DND-41 (cell line): ENCODE measurements at regions not wholly inside any gene's neighbourhood (a gene's known extent, or its start where the extent isn't known, plus 50 kb on each side); places are given as distances from the start of the nearest gene placed in this dataset.
"Not testable (repeated sequence)": the region's sequence is repeated elsewhere in the genome, so short reads cannot be mapped to it uniquely, and the experiment has no call there.

Experiments
- ATAC-seq: fragments of 200-7000 bp; cut with Tn5 transposase; 3 replicates; pipeline ENCODE4 v1.9.1; 2021; ENCODE audit warnings: low read depth; ENCODE audit not compliant: insufficient read depth
- DNase-seq: peaks from one replicate; pipeline ENCODE4 v3.0.0-alpha.2; 2020
- H2AFZ ChIP-seq: 2 replicates; pipeline ENCODE4 v1.6.0; 2012; ENCODE audit warnings: low read depth, low read length
- H3K27ac ChIP-seq: 2 replicates; pipeline ENCODE4 v1.5.1; 2012; ENCODE audit warnings: low read length, inconsistent platforms
- H3K27me3 ChIP-seq: fragments of 200-600 bp; sonication (generic); 2 replicates; pipeline ENCODE4 v1.6.0; 2012; ENCODE audit warnings: low read length, mild to moderate bottlenecking, inconsistent platforms; ENCODE audit not compliant: insufficient read depth, poor library complexity
- H3K36me3 ChIP-seq: 2 replicates; pipeline ENCODE4 v1.5.1; 2012; ENCODE audit warnings: low read length, inconsistent platforms; ENCODE audit not compliant: insufficient read depth
- H3K4me1 ChIP-seq: 2 replicates; pipeline ENCODE4 v1.5.1; 2012; ENCODE audit warnings: mild to moderate bottlenecking, low read length; ENCODE audit not compliant: insufficient read depth
- H3K4me2 ChIP-seq: 2 replicates; pipeline ENCODE4 v1.6.0; 2012; ENCODE audit warnings: mild to moderate bottlenecking, moderate library complexity, low read length, inconsistent platforms; ENCODE audit not compliant: insufficient read depth
- H3K4me3 ChIP-seq, 2 experiments: fragments of 200-600 bp in 1 of 2; shearing (Covaris generic) in 1 of 2; 2 replicates each; pipeline ENCODE4 v1.5.1; 2012 to 2016; ENCODE audit warnings: inconsistent platforms in 2 of 2, low read length in 2 of 2, mild to moderate bottlenecking in 2 of 2, low read depth in 1 of 2, moderate library complexity in 1 of 2
- H3K79me2 ChIP-seq: 2 replicates; pipeline ENCODE4 v1.6.0; 2012; ENCODE audit warnings: low read length, inconsistent platforms; ENCODE audit not compliant: insufficient read depth
- H3K9ac ChIP-seq: 2 replicates; pipeline ENCODE4 v1.6.0; 2012; ENCODE audit warnings: low read depth, mild to moderate bottlenecking, inconsistent platforms, low read length, moderate library complexity
- H3K9me3 ChIP-seq: 2 replicates; pipeline ENCODE4 v1.5.1; 2012; ENCODE audit warnings: low read length, moderate library complexity, mild to moderate bottlenecking, inconsistent platforms; ENCODE audit not compliant: insufficient read depth, severe bottlenecking
- H4K20me1 ChIP-seq: 2 replicates; pipeline ENCODE4 v1.6.0; 2012; ENCODE audit warnings: low read length; ENCODE audit not compliant: insufficient read depth
- CTCF ChIP-seq: IDR thresholded peaks from 2 replicates; pipeline ENCODE4 v1.5.1; 2012; ENCODE audit warnings: borderline replicate concordance, low read length, moderate library complexity, mild to moderate bottlenecking; ENCODE audit not compliant: poor library complexity, severe bottlenecking; ENCODE audit errors: extremely low read depth
- EZH2 ChIP-seq: IDR thresholded peaks from 3 replicates; pipeline ENCODE4 v1.6.1; 2012; ENCODE audit warnings: borderline replicate concordance, low read depth, mild to moderate bottlenecking, moderate library complexity, low read length, inconsistent platforms; ENCODE audit not compliant: severe bottlenecking

- Histone ChIP-seq H3K79me2 (no peaks in the 10 kb centered on the region), H3K36me3 (no peaks in the 10 kb centered on the region), H3K9me3 (no peaks in the 10 kb centered on the region), H4K20me1 (no peaks in the 10 kb centered on the region), H3K4me3 (no peak overlapping the region), H3K4me1 (no peaks in the 10 kb centered on the region), H3K27me3 (no peaks in the 10 kb centered on the region), H2AFZ (no peak overlapping the region), H3K27ac (no peak overlapping the region), H3K9ac (no peak overlapping the region), H3K4me2 (no peak overlapping the region)
- ATAC-seq (no peak), DNase-seq (no peak)
- TF ChIP-seq CTCF (no peak), EZH2 (no peak)
Observed at GRCh38 chr3:20456511-20456910, 270.5 kb upstream of the SGO1 start.

- no peak for ATAC-seq
- no peak for TF ChIP-seq EZH2
- TF ChIP-seq CTCF, result no peak
Observed at GRCh38 chr3:20451170-20451569, 265.2 kb upstream of the SGO1 start.

GRCh38 chr3:20450611-20451010, 264.6 kb upstream of the SGO1 start:
- Histone ChIP-seq H2AFZ (no peak overlapping the region), H3K4me2 (no peak overlapping the region), H3K4me1 (no peaks in the 10 kb centered on the region), H4K20me1 (no peaks in the 10 kb centered on the region), H3K79me2 (no peaks in the 10 kb centered on the region), H3K36me3 (no peaks in the 10 kb centered on the region), H3K27me3 (no peaks in the 10 kb centered on the region), H3K27ac (no peak overlapping the region), H3K4me3 (no peak overlapping the region), H3K9ac (no peak overlapping the region), H3K9me3 (no peaks in the 10 kb centered on the region)
- TF ChIP-seq EZH2, result no peak
- no peak for TF ChIP-seq CTCF
- DNase-seq (no peak), ATAC-seq (no peak)

More at GRCh38 chr3:20451170-20451569, 265.2 kb upstream of the SGO1 start:
- H2AFZ ChIP-seq, result no peak overlapping the region
- no peak overlapping the region for H3K4me2 ChIP-seq
- no peak overlapping the region for H3K9ac ChIP-seq
- H3K4me1 ChIP-seq, result no peaks in the 10 kb centered on the region
- H3K36me3 ChIP-seq, result no peaks in the 10 kb centered on the region
- H3K9me3 ChIP-seq, result no peaks in the 10 kb centered on the region
- no peaks in the 10 kb centered on the region for H4K20me1 ChIP-seq
- H3K4me3 ChIP-seq, result no peak overlapping the region
- no peak overlapping the region for H3K27ac ChIP-seq
- no peak for DNase-seq
- H3K79me2 ChIP-seq, result no peaks in the 10 kb centered on the region
- H3K27me3 ChIP-seq, result no peaks in the 10 kb centered on the region

GRCh38 chr3:20442846-20443245, 256.8 kb upstream of the SGO1 start:
- Histone ChIP-seq H4K20me1 (no peaks in the 10 kb centered on the region), H3K4me3 (no peak overlapping the region), H3K9me3 (no peaks in the 10 kb centered on the region), H3K27me3 (no peaks in the 10 kb centered on the region), H3K36me3 (no peaks in the 10 kb centered on the region), H3K4me1 (no peaks in the 10 kb centered on the region), H3K9ac (no peak overlapping the region), H3K27ac (no peak overlapping the region), H3K4me2 (no peak overlapping the region), H2AFZ (no peak overlapping the region), H3K79me2 (no peaks in the 10 kb centered on the region)
- TF ChIP-seq EZH2 (no peak), CTCF (no peak)
- ATAC-seq (no peak), DNase-seq (no peak)

GRCh38 chr3:20427268-20427667, 241.3 kb upstream of the SGO1 start:
- H3K36me3 ChIP-seq, H3K4me3 ChIP-seq, H3K27me3 ChIP-seq, ATAC-seq, H3K9me3 ChIP-seq, H3K9ac ChIP-seq, H3K4me1 ChIP-seq, DNase-seq, H3K27ac ChIP-seq, H2AFZ ChIP-seq, H3K79me2 ChIP-seq, H4K20me1 ChIP-seq, H3K4me2 ChIP-seq: not testable (repeated sequence)
